HCT116 (cell line): ENCODE measurements at regions not wholly inside any gene's neighbourhood (a gene's known extent, or its start where the extent isn't known, plus 50 kb on each side); places are given as distances from the start of the nearest gene placed in this dataset.
"Not testable (repeated sequence)": the region's sequence is repeated elsewhere in the genome, so short reads cannot be mapped to it uniquely, and the experiment has no call there.

Experiments used
- CEBPB ChIP-seq: IDR thresholded peaks from 2 replicates; pipeline ENCODE4 v1.6.1; 2012; ENCODE audit warnings: low read depth
- CTCF ChIP-seq, 3 experiments: fragments of 200-600 bp in 1 of 3; sonication (generic) in 1 of 3; IDR thresholded peaks in 2 of 3; conservative IDR thresholded peaks in 1 of 3; 2 replicates each; pipeline ENCODE4 v1.5.1; 2012 to 2017; ENCODE audit warnings: low read depth in 2 of 3, low read length in 2 of 3, antibody characterized with exemption in 1 of 3, borderline replicate concordance in 1 of 3, control low read depth in 1 of 3, mild to moderate bottlenecking in 1 of 3, mixed read lengths in 1 of 3, mixed run types in 1 of 3, moderate library complexity in 1 of 3; ENCODE audit not compliant: insufficient read depth in 1 of 3
- EGR1 ChIP-seq: IDR thresholded peaks from 2 replicates; pipeline ENCODE4 v1.6.1; 2012; ENCODE audit warnings: low read depth
- ELF1 ChIP-seq: IDR thresholded peaks from 2 replicates; pipeline ENCODE4 v1.6.1; 2012; ENCODE audit warnings: low read depth, borderline replicate concordance
- EZH2phosphoT487 ChIP-seq: fragments of 200-600 bp; IDR thresholded peaks from 2 replicates; pipeline ENCODE4 v1.6.1; 2018; ENCODE audit warnings: antibody characterized with exemption, borderline replicate concordance
- POLR2A ChIP-seq: IDR thresholded peaks from 2 replicates; pipeline ENCODE4 v1.7.0; 2011; ENCODE audit warnings: borderline replicate concordance; ENCODE audit not compliant: insufficient read depth, insufficient read length; ENCODE audit errors: extremely low read depth
- POLR2AphosphoS5 ChIP-seq: IDR thresholded peaks from 2 replicates; pipeline ENCODE4 v1.6.1; 2011; ENCODE audit warnings: mild to moderate bottlenecking, low read depth, low read length, moderate library complexity
- RAD21 ChIP-seq: IDR thresholded peaks from 2 replicates; pipeline ENCODE4 v1.6.1; 2012; ENCODE audit warnings: low read depth, mild to moderate bottlenecking
- SP1 ChIP-seq: IDR thresholded peaks from 2 replicates; pipeline ENCODE4 v1.6.1; 2012; ENCODE audit warnings: low read depth
- TCF7L2 ChIP-seq: IDR thresholded peaks from 2 replicates; pipeline ENCODE4 v1.7.0; 2011; ENCODE audit warnings: borderline replicate concordance, inconsistent platforms; ENCODE audit not compliant: insufficient read depth, insufficient read length; ENCODE audit errors: extremely low read depth
- TF ChIP-seq, protein P1 (sequence below): IDR thresholded peaks from 2 replicates; pipeline ENCODE4 v1.6.1; 2012; ENCODE audit warnings: low read depth
- TF ChIP-seq, protein P2 (sequence below): IDR thresholded peaks from 2 replicates; pipeline ENCODE4 v1.6.1; 2012

GRCh38 chr14:19120383-19120782 is 153.1 kb downstream of the POTEM start:
- not testable (repeated sequence) for TF ChIP-seq CTCF (IDR thresholded peaks at IDR 0.05 in 2 of 3, conservative IDR thresholded peaks at IDR 0.05 in 1 of 3; ENCODE audit: borderline replicate concordance in 1 of 3, insufficient read depth in 1 of 3, low read depth in 2 of 3, low read length in 2 of 3); SP1; RAD21; TCF7L2; EGR1; POLR2AphosphoS5; POLR2A; CEBPB; EZH2phosphoT487; ELF1
- TF ChIP-seq, protein P1, sequence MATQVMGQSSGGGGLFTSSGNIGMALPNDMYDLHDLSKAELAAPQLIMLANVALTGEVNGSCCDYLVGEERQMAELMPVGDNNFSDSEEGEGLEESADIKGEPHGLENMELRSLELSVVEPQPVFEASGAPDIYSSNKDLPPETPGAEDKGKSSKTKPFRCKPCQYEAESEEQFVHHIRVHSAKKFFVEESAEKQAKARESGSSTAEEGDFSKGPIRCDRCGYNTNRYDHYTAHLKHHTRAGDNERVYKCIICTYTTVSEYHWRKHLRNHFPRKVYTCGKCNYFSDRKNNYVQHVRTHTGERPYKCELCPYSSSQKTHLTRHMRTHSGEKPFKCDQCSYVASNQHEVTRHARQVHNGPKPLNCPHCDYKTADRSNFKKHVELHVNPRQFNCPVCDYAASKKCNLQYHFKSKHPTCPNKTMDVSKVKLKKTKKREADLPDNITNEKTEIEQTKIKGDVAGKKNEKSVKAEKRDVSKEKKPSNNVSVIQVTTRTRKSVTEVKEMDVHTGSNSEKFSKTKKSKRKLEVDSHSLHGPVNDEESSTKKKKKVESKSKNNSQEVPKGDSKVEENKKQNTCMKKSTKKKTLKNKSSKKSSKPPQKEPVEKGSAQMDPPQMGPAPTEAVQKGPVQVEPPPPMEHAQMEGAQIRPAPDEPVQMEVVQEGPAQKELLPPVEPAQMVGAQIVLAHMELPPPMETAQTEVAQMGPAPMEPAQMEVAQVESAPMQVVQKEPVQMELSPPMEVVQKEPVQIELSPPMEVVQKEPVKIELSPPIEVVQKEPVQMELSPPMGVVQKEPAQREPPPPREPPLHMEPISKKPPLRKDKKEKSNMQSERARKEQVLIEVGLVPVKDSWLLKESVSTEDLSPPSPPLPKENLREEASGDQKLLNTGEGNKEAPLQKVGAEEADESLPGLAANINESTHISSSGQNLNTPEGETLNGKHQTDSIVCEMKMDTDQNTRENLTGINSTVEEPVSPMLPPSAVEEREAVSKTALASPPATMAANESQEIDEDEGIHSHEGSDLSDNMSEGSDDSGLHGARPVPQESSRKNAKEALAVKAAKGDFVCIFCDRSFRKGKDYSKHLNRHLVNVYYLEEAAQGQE: not testable (repeated sequence)
- TF ChIP-seq, protein P2, sequence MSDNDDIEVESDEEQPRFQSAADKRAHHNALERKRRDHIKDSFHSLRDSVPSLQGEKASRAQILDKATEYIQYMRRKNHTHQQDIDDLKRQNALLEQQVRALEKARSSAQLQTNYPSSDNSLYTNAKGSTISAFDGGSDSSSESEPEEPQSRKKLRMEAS: not testable (repeated sequence)
